GM06990 (cell line): ENCODE measurements at regions not wholly inside any gene's neighbourhood (a gene's known extent, or its start where the extent isn't known, plus 50 kb on each side); places are given as distances from the start of the nearest gene placed in this dataset.

Experiments used
- DNase-seq: peaks from one replicate; pipeline ENCODE4 v3.0.0-alpha.2; 2011; ENCODE audit not compliant: insufficient read length; ENCODE audit errors: extremely low read depth
- H3K27me3 ChIP-seq: replicated peaks from 2 replicates; pipeline ENCODE4 v1.6.0; 2011; ENCODE audit warnings: low read length; ENCODE audit not compliant: control insufficient read depth, insufficient read depth
- H3K36me3 ChIP-seq: 2 replicates; pipeline ENCODE4 v1.5.1; 2011; ENCODE audit warnings: low read length; ENCODE audit not compliant: control insufficient read depth, insufficient read depth
- H3K4me3 ChIP-seq: replicated peaks from 2 replicates; pipeline ENCODE4 v1.5.1; 2011; ENCODE audit warnings: low read depth, mild to moderate bottlenecking, control low read depth, low read length
- CTCF ChIP-seq: IDR thresholded peaks from 2 replicates; pipeline ENCODE4 v1.5.1; 2011; ENCODE audit warnings: low read length, control low read depth, mild to moderate bottlenecking, inconsistent platforms; ENCODE audit not compliant: insufficient read depth, poor library complexity, severe bottlenecking

GRCh38 chr10:4568731-4569130 is 257.3 kb upstream of the AKR1E2 start:
- no peak for DNase-seq
- Histone ChIP-seq H3K4me3 (no peak overlapping the region), H3K36me3 (no peaks in the 10 kb centered on the region), H3K27me3 (no peaks in the 10 kb centered on the region)
- TF ChIP-seq CTCF: no peak

- TF ChIP-seq CTCF: no peak
- no peak overlapping the region for H3K4me3 ChIP-seq
- no peak for DNase-seq
Observed at GRCh38 chr10:4568086-4568485, 257.9 kb upstream of the AKR1E2 start.

DNA sequence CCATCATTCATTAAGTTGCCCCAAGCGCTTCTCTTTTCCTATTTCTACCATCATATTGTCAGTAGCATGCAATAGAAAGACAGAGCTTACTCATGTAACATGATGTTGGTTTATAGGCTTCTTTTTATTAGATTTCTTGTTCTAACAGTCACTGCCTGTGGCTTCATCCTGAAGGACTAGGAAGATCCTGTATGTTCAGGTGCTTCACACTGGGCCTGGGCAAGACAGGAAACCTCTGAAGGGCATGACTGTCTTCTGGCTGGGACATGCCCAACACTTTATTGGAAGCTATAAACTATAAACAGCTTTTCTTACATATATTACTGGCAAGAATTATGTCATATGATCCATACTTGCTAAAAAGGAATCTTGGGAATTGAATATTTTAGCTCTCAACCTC is 258.4 kb upstream of the AKR1E2 start:
- TF ChIP-seq CTCF: no peak
- no peaks in the 10 kb centered on the region for H3K36me3 ChIP-seq
- DNase-seq: no peak
- H3K27me3 ChIP-seq: no peaks in the 10 kb centered on the region
- no peak overlapping the region for H3K4me3 ChIP-seq

More at GRCh38 chr10:4568086-4568485, 257.9 kb upstream of the AKR1E2 start:
- Histone ChIP-seq H3K36me3 (no peaks in the 10 kb centered on the region), H3K27me3 (no peaks in the 10 kb centered on the region)

GRCh38 chr10:4566011-4566410 is 260.0 kb upstream of the AKR1E2 start:
- no peak for TF ChIP-seq CTCF
- no peaks in the 10 kb centered on the region for H3K36me3 ChIP-seq
- H3K27me3 ChIP-seq: no peaks in the 10 kb centered on the region
- no peak for DNase-seq
- H3K4me3 ChIP-seq: no peak overlapping the region

GRCh38 chr10:4561296-4561695 is 264.7 kb upstream of the AKR1E2 start:
- no peak for DNase-seq
- H3K4me3 ChIP-seq: no peak overlapping the region
- no peak for TF ChIP-seq CTCF
- no peaks in the 10 kb centered on the region for H3K36me3 ChIP-seq
- H3K27me3 ChIP-seq: no peaks in the 10 kb centered on the region; the same call in 1 of the 2 replicates

- Histone ChIP-seq H3K4me3 (no peak overlapping the region), H3K36me3 (no peaks in the 10 kb centered on the region), H3K27me3 (no peaks in the 10 kb centered on the region; the same call in 1 of the 2 replicates)
- DNase-seq: peak; percentile 1
- TF ChIP-seq CTCF: no peak
Observed at GRCh38 chr10:4557469-4557868, 268.5 kb upstream of the AKR1E2 start.
